Ovary (tissue), 7 donors: ENCODE measurements at regions not wholly inside any gene's neighbourhood (a gene's known extent, or its start where the extent isn't known, plus 50 kb on each side); places are given as distances from the start of the nearest gene placed in this dataset.
"Not testable (repeated sequence)": the region's sequence is repeated elsewhere in the genome, so short reads cannot be mapped to it uniquely, and the experiment has no call there.

ENCODE experiments used
- DNase-seq, 5 donors: peaks; one replicate each; pipeline ENCODE4 v3.0.0-alpha.2; 2019 to 2020
- H3K27ac ChIP-seq, 2 donors: fragments of 200-600 bp; one replicate each; pipeline versions ENCODE4 v1.5.1 to v1.8.0; 2019 to 2022
- H3K27me3 ChIP-seq: fragments of 200-600 bp; one replicate; pipeline ENCODE4 v1.8.0; 2022
- H3K36me3 ChIP-seq: fragments of 200-600 bp; sonication (generic); one replicate; pipeline ENCODE4 v1.5.1; 2019
- H3K4me1 ChIP-seq: one replicate; pipeline ENCODE4 v1.8.1; 2013; ENCODE audit warnings: mild to moderate bottlenecking, moderate library complexity; ENCODE audit not compliant: insufficient read depth
- H3K4me3 ChIP-seq: fragments of 200-600 bp; sonication (generic); one replicate; pipeline ENCODE4 v1.5.1; 2017
- H3K9me3 ChIP-seq, 2 donors: fragments of 200-600 bp in 1 of 2; sonication (generic) in 1 of 2; one replicate each; pipeline versions ENCODE4 v1.5.1 to v1.8.1; 2013 to 2019; ENCODE audit warnings: mild to moderate bottlenecking in 1 of 2, moderate library complexity in 1 of 2
- CTCF ChIP-seq, 3 donors: fragments of 450-650 bp in 2 of 3; fragments of 200-600 bp in 1 of 3; IDR thresholded peaks; one replicate each; pipeline versions ENCODE4 v1.5.1 to v1.8.0; 2016 to 2022; ENCODE audit warnings: antibody characterized with exemption in 3 of 3, mild to moderate bottlenecking in 1 of 3
- EP300 ChIP-seq: sonication (generic); formaldehyde crosslinking; IDR thresholded peaks from one replicate; pipeline ENCODE4 v1.6.1; 2017; ENCODE audit warnings: antibody characterized with exemption
- POLR2A ChIP-seq: fragments of 450-650 bp; IDR thresholded peaks from one replicate; pipeline ENCODE4 v1.6.1; 2017; ENCODE audit warnings: antibody characterized with exemption, mild to moderate bottlenecking, moderate library complexity
- WGBS, 3 donors: extraction: QIAGEN DNeasy Blood & Tissue Kit in 1 of 3; methylation state at CpG; one replicate each; pipeline versions ENCODE4 v1.1.5 to v1.1.7; 2013 to 2017; 5-methylcytosine and 5-hydroxymethylcytosine counted together
- intact Hi-C, 4 donors: fragments of 100-400 bp; cut with DNase I; formaldehyde crosslinking; loops; one replicate each; pipeline versions ENCODE4 v1.11.0 to v1.15.1; 2022 to 2023
- donor health status: DM: no; HTN: no; CAD: no; lungs with moderate emphysema.
- donor health status: DM: no; HTN: no; CAD: no.
- donor health status: Bipolar disorder and iron deficiency.
- donor health status: DM: no; HTN: no; CAD: no.
- donor health status: DM: yes; HTN: yes; CAD: no.

GRCh38 chr5:62767650-62768049 is 189.0 kb downstream of the LRRC70 start:
- H3K27ac ChIP-seq, result no peak overlapping the region
- H3K9me3 ChIP-seq, result no peaks in the 10 kb centered on the region
- intact Hi-C loops, result no loop called here
- TF ChIP-seq EP300, result no peak
- no peak for TF ChIP-seq CTCF (IDR thresholded peaks at IDR 0.05)
- TF ChIP-seq POLR2A, result no peak
- WGBS, 3 donors, result 88 to 91% (median 91%) methylated on average over 1 of the region's 1 CpG
- H3K4me3 ChIP-seq, result no peak overlapping the region
- DNase-seq, result no peak
- no peaks in the 10 kb centered on the region for H3K4me1 ChIP-seq
- H3K27me3 ChIP-seq, result no peaks in the 10 kb centered on the region
- H3K36me3 ChIP-seq, result no peaks in the 10 kb centered on the region

GRCh38 chr5:62767077-62767476 is 188.5 kb downstream of the LRRC70 start:
- no peak for DNase-seq
- H3K4me3 ChIP-seq, result no peak overlapping the region
- H3K27ac ChIP-seq, result no peak overlapping the region
- TF ChIP-seq POLR2A (no peak), EP300 (no peak), CTCF (IDR thresholded peaks at IDR 0.05) (no peak)
- H3K4me1 ChIP-seq, result no peaks in the 10 kb centered on the region
- H3K9me3 ChIP-seq, result no peaks in the 10 kb centered on the region
- WGBS, 3 donors, result 95 to 99% (median 96%) methylated on average over 2 of the region's 2 CpGs
- H3K27me3 ChIP-seq, result no peaks in the 10 kb centered on the region
- no peaks in the 10 kb centered on the region for H3K36me3 ChIP-seq
- intact Hi-C loops, result no loop called here

GRCh38 chr5:62762503-62762902 is 183.9 kb downstream of the LRRC70 start:
- Histone ChIP-seq H3K4me1 (no peaks in the 10 kb centered on the region), H3K9me3 (no peaks in the 10 kb centered on the region), H3K36me3 (no peaks in the 10 kb centered on the region), H3K27me3 (no peaks in the 10 kb centered on the region), H3K27ac (no peak overlapping the region), H3K4me3 (no peak overlapping the region)
- DNase-seq, result no peak
- no peak for TF ChIP-seq CTCF (IDR thresholded peaks at IDR 0.05)
- TF ChIP-seq EP300, result no peak
- no peak for TF ChIP-seq POLR2A
- WGBS, 3 donors, result 53 to 69% (median 58%) methylated on average over 2 of the region's 2 CpGs
- intact Hi-C loops, result no loop called here

- H3K27ac ChIP-seq, H3K27me3 ChIP-seq, H3K36me3 ChIP-seq, H3K4me1 ChIP-seq, DNase-seq, H3K4me3 ChIP-seq, H3K9me3 ChIP-seq: not testable (repeated sequence)
- WGBS, 3 donors, result 84 to 97% (median 97%) methylated on average over 4 of the region's 4 CpGs
- intact Hi-C loops, result loop anchor here in 1 of 4 donors (10.0 kb wide), 1 partner anchor 907 kb away; no protein-coding TSS in a partner anchor
These were observed 179.1 kb downstream of the LRRC70 start for GRCh38 chr5:62757686-62758085.

- DNase-seq, H3K4me3 ChIP-seq, H3K4me1 ChIP-seq, H3K27me3 ChIP-seq, H3K9me3 ChIP-seq, H3K36me3 ChIP-seq, H3K27ac ChIP-seq: not testable (repeated sequence)
- intact Hi-C loops, result loop anchor here in 1 of 4 donors (10.0 kb wide), 1 partner anchor 912 kb away; no protein-coding TSS in a partner anchor
- 70 to 74% (median 71%) methylated on average over 4 of the region's 4 CpGs for WGBS, 3 donors
These were observed 174.4 kb downstream of the LRRC70 start for GRCh38 chr5:62752998-62753367.

GRCh38 chr5:62752056-62752997 is 173.7 kb downstream of the LRRC70 start:
- not testable (repeated sequence) for DNase-seq, H3K36me3 ChIP-seq, H3K4me1 ChIP-seq, H3K4me3 ChIP-seq, H3K27me3 ChIP-seq, H3K27ac ChIP-seq, H3K9me3 ChIP-seq
- intact Hi-C loops, result loop anchor here in 1 of 4 donors (10.0 kb wide), 1 partner anchor 912 kb away; no protein-coding TSS in a partner anchor
- WGBS, 3 donors, result 82 to 84% (median 83%) methylated on average over 17 of the region's 17 CpGs
